NOMO-1 (cell line): ENCODE measurements at regions not wholly inside any gene's neighbourhood (a gene's known extent, or its start where the extent isn't known, plus 50 kb on each side); places are given as distances from the start of the nearest gene placed in this dataset.

Source experiments
- DNase-seq, 2 experiments: peaks; one replicate each; lab custom pipeline; 2025; ENCODE audit not compliant: unreplicated experiment in 2 of 2; lab: John Stamatoyannopoulos, UW

- DNase-seq = peak; percentile 2 to 33
Observed at GRCh38 chr9:3732077-3733038, 206.6 kb upstream of the RFX3 start.

- no peak for DNase-seq
Observed at GRCh38 chr9:3730511-3730922, 204.7 kb upstream of the RFX3 start.

GRCh38 chr9:3721096-3721495, 195.3 kb upstream of the RFX3 start:
- DNase-seq = no peak

DNA sequence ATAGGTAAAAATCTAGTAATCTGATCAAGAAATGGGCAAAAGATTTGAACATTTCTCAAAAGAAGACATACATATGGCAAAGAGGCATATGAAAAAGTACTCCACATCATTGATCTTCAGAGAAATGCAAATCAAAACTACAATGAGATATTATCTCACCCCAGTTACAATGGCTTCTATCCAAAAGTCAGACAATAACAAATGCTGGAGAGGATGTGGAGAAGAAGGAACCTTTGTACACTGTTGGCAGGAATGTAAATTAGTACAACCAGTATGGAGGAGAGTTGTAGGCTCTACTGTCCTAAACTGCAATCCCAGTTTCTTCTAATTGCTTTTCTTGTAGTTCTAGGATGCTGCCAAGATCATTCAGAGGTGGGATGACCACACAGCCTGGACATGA, 193.5 kb upstream of the RFX3 start:
- DNase-seq = no peak

- DNase-seq = no peak
Observed at GRCh38 chr9:3716415-3716814, 190.6 kb upstream of the RFX3 start.

- DNase-seq = no peak
Observed at GRCh38 chr9:3708751-3709150, 182.9 kb upstream of the RFX3 start.

DNA sequence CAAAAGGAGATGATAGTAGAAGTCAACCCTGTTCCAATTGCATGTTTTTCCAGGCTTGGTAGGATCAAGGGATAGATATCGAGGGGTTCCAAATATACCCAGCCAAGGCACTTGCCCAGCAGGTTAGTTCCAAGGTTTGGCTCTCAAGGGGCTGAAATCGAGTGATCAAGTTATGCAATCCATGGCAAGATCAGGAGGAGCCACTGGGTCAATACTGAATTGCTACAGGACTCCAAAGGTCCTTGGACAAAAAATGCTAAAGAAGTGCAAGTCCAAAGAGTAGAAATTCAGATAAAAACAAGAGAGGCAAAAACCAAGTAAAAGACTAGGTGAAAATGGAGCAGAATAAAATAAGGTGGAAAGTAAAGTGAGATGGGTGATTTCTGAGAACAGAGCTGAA, 179.1 kb upstream of the RFX3 start:
- DNase-seq = no peak

GRCh38 chr9:3700772-3701171, 175.0 kb upstream of the RFX3 start:
- DNase-seq = no peak

DNA sequence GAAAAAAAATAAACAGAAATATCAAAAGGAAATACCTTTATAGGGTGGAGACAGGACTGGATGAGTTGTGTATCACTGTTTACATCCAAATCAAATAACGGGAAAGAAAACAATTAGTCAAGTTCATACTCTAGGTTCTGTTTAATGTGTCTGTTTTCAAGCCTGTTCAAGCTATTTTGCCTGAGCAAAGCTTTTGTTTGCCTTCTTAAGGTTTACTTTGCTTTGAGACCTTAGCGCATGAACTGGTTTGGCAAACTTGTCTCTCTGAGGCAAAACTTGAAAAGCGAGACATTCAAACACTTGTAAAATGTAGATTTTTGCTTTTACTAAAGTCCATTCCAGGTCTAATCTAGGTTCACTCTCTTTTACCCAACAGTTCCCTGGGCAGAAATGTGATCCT, 174.1 kb upstream of the RFX3 start:
- DNase-seq = no peak

DNA sequence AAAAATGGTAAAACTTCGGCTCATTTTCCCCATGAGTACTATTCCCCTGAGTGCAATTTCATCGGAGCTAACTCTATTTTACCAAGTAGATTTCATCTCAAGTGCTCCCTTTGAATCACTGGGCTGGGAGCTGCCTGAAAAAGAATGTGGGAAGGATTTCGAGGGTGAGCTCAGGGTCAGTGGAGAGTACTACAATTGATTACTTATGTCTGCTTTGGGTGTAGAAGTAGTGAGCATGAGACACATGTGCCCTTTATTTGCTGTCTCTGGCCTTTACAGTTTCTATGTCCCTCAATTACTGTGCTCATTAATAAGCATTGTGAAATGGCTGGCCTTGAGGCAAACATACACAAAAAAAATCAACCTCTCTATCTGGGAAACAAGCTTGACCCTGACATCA, 172.7 kb upstream of the RFX3 start:
- DNase-seq = no peak

GRCh38 chr9:3698076-3698475, 172.3 kb upstream of the RFX3 start:
- DNase-seq = no peak

DNA sequence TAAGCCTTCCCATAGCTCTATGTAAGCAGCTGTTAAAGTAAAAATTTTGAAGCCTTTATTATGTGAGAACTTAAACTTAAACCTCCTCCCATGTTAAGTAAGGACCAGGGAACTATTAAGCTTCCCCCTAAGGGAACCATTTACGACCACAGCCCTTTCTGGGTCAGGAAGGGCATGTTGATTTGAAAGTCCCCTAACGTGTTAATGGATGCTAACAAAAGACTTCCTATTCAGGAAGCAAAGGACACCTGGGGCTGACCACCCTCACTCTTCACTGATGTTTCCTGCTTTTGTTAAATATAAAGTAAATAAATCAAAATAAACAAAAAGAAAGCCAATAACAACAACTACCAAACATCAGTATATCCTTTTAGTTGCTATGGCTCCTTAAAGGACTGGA, 170.6 kb upstream of the RFX3 start:
- DNase-seq = no peak

DNA sequence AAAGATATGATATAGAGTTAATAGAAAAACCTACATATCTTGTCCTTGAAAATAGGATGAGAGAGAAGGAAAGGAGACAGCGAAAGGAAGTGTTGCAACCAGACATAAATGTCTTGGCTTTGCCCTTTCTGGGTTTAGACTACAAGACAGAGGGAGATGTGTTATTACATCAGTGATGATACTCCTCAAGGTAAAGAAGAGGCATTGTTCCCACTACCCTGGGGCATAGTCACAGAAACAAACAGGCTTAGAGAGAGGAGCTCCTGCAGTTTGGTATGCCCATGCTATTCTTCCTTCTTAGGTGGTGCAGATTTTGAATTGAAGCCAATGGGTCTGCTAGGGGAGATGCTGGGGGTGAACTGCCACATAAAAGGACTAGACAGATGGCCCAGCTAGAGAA, 166.8 kb upstream of the RFX3 start:
- DNase-seq = no peak

DNA sequence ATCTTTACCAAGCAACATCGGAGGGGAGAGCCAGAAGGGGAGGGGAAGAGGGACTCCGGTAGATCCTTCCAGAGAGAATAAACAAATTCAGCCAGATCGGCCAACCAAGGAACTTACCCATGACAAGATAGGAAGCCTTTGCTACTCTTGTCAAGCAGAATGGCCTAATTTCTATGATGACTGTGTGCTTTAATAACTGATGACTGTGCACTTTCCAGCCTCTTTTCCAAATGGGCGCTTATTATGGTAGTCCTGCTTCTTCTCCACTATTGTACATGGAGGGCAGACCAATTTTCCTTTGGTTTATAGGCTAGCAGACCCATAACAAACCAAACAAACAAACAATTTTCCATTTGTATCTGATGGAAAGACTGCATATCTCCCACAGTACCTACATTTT, 163.8 kb upstream of the RFX3 start:
- DNase-seq = no peak

- no peak for DNase-seq
Observed at GRCh38 chr9:3687145-3687544, 161.3 kb upstream of the RFX3 start.

DNA sequence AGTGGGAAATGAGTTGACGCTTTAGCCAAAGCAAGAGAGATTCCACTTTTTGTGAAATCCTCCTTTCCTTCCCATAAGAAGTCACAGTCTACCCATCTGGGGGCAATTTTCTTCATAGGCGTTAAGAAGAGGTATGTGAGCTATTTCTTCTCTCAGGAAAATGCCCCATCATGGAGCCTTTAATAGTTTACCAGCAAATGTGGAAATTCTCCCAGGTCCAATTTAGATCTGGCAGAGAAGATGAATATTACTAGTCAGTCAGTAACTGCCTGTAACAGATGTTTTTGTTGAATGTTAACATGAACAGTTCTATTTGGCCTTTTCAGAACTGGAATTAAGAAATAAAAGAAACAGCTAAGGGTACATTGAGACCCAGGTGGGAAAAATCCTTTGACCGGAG, 156.4 kb upstream of the RFX3 start:
- no peak for DNase-seq

DNA sequence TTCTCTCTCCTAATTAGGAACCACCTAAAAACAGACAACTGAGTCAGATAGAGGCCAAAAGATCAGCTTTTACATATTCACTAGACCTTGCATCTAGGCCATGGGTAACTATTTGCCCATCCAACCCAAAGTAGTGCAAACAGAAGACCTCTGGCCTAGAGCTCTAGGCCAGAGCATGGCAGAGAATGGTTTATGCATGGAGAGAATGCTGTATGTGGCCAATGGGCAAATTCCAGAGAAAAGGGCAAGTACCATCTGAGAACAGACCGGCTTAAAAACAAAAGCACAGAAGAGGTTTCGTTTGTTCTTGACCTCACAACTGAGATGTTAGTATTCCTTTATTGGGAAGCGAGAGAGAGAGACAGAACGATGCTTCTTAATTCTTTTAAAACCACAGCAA, 151.7 kb upstream of the RFX3 start:
- no peak for DNase-seq

DNA sequence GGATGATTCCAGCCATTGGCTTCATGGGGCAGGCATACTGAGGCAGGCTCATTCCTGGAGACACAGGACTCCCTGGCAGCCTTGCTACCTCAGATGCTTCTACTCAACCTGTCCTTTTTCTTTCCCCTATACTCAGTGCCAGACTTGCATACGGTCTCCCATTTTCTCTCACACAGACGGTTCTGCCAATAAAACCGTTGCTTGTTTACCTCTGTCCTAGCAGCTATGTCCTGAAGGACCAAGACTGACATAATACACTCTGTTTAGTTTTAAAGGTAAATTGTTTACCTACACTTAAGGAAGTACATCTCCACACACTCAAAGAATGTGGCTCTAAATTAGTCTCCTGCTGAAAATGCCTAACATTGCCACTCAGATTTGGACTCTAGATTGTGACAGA, 151.0 kb upstream of the RFX3 start:
- DNase-seq = no peak

DNA sequence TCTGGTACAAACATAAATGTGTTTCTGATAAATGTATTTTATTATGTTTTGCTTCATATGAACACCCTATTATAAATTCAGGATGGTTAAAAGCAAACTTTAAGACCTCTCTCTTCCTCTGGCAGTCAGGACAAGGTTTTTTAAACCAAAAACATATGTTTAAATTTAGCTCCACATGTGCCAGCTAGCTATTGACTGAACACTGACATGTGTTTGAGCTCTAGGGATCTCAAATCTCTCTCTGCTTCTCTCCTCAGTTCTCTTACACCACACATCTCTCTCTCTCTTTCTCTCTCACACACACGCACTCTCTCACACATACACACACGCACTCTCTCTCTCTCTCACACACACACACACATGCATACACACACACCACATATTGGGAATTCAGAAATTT, 150.1 kb upstream of the RFX3 start:
- no peak for DNase-seq

DNA sequence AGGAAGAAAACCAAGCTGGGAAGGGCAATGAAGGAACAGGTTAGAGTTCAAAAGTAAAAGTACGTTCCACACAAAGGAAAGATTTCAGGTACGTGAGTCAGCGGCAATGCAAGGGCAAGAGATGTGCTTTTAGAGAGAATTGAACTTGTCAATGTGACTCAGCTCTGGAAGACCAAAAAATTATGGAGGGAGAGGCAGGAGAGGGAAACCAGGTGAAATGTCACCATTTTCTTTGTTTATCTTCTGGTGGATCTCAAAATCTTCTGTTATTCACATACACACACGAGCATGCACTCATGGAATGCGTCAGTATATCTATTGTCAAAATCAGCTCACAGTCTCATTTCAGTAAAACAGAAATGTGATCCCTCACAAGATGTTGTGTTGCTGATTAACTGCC, 148.8 kb upstream of the RFX3 start:
- no peak for DNase-seq

- no peak for DNase-seq
Observed at GRCh38 chr9:3672399-3672798, 146.6 kb upstream of the RFX3 start.

DNA sequence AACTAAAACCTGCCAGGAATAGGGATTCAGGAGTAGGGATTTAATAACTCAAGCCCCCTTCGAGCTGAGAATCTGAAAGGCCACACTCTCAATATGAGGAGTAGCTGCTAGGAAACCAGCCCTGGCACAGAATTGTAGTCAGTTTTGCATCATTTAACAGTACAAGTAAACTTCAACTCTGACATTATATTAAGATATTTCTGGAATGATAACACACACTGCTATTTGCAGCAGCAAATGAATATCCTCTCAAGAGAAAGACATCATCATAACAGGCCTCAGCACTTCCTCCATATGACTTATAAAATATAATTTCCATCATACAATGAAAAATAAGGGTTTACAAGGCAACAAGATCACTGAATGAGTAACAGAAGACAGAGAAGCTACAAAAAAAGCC, 138.2 kb upstream of the RFX3 start:
- DNase-seq = no peak

DNA sequence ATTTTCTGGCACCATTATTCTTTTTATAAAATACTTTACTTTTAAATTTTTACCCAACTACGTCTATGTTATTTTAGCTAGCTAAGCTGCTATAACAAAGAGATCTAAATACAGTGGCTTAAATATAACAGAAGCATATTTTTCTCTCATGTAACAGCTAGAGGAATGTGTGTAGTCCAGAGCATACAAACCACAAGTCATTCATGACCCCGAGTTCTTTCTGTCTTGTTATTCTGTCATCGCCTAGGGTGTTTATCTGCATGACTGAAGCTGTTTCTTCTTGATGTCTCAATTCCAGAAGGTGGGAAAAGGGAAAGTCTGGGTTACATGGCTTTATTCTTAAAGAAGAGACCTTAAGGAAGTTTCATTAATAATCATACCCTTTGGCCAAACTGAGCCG, 136.9 kb upstream of the RFX3 start:
- DNase-seq = no peak
